Keratinocyte (primary cell): ENCODE measurements at regions not wholly inside any gene's neighbourhood (a gene's known extent, or its start where the extent isn't known, plus 50 kb on each side); places are given as distances from the start of the nearest gene placed in this dataset.

Source experiments
- DNase-seq: peaks from one replicate; pipeline ENCODE4 v3.0.0-alpha.2; 2011; ENCODE audit warnings: low read depth, missing footprints, low spot score
- FAIRE-seq: peaks from 2 replicates; lab custom pipeline; 2011; peaks lifted over from hg19 to GRCh38; lab: Jason Lieb, UNC
- H2AFZ ChIP-seq: 2 replicates; pipeline ENCODE4 v1.6.0; 2012; ENCODE audit warnings: low read length, control low read depth, inconsistent platforms; ENCODE audit not compliant: control insufficient read depth
- H3K27ac ChIP-seq: 2 replicates; pipeline ENCODE4 v1.5.1; 2011; ENCODE audit warnings: low read length; ENCODE audit not compliant: control insufficient read depth, insufficient read depth
- H3K27me3 ChIP-seq: 3 replicates; pipeline ENCODE4 v1.6.0; 2011; ENCODE audit warnings: low read length; ENCODE audit not compliant: control insufficient read depth, insufficient read depth; ENCODE audit errors: extremely low read depth
- H3K36me3 ChIP-seq, 2 experiments: 2 replicates in 1 of 2; 3 replicates in 1 of 2; pipeline ENCODE4 v1.5.1; 2011; ENCODE audit warnings: low read length in 2 of 2, mild to moderate bottlenecking in 1 of 2; ENCODE audit not compliant: control insufficient read depth in 2 of 2, insufficient read depth in 2 of 2; ENCODE audit errors: extremely low read depth in 1 of 2
- H3K4me1 ChIP-seq: 3 replicates; pipeline ENCODE4 v1.5.1; 2011; ENCODE audit warnings: low read length; ENCODE audit not compliant: control insufficient read depth, insufficient read depth; ENCODE audit errors: extremely low read depth
- H3K4me2 ChIP-seq: 3 replicates; pipeline ENCODE4 v1.6.0; 2011; ENCODE audit warnings: low read depth, low read length; ENCODE audit not compliant: control insufficient read depth, insufficient read depth; ENCODE audit errors: extremely low read depth
- H3K4me3 ChIP-seq, 3 experiments: fragments of 200-600 bp in 1 of 3; sonication (generic) in 1 of 3; 2 replicates in 2 of 3; 3 replicates in 1 of 3; pipeline ENCODE4 v1.5.1; 2011 to 2016; ENCODE audit warnings: low read length in 3 of 3, mild to moderate bottlenecking in 3 of 3, control low read depth in 2 of 3, inconsistent platforms in 1 of 3, low read depth in 1 of 3, mixed read lengths in 1 of 3, mixed run types in 1 of 3, moderate library complexity in 1 of 3; ENCODE audit not compliant: control insufficient read depth in 2 of 3, insufficient read depth in 2 of 3; ENCODE audit errors: extremely low read depth in 1 of 3
- H3K79me2 ChIP-seq: 2 replicates; pipeline ENCODE4 v1.6.0; 2012; ENCODE audit warnings: low read length; ENCODE audit not compliant: control insufficient read depth, insufficient read depth
- H3K9ac ChIP-seq: 3 replicates; pipeline ENCODE4 v1.6.0; 2011; ENCODE audit warnings: low read length; ENCODE audit not compliant: control insufficient read depth, insufficient read depth; ENCODE audit errors: extremely low read depth
- H3K9me1 ChIP-seq: 3 replicates; pipeline ENCODE4 v1.6.0; 2011; ENCODE audit warnings: low read length; ENCODE audit not compliant: control insufficient read depth, insufficient read depth; ENCODE audit errors: extremely low read depth
- H3K9me3 ChIP-seq: 2 replicates; pipeline ENCODE4 v1.5.1; 2012; ENCODE audit warnings: low read depth, low read length; ENCODE audit not compliant: control insufficient read depth
- H4K20me1 ChIP-seq: 3 replicates; pipeline ENCODE4 v1.6.0; 2011; ENCODE audit warnings: low read length; ENCODE audit not compliant: control insufficient read depth, insufficient read depth; ENCODE audit errors: extremely low read depth
- CTCF ChIP-seq, 3 experiments: IDR thresholded peaks in 1 of 3; conservative IDR thresholded peaks in 1 of 3; optimal IDR thresholded peaks in 1 of 3; 2 replicates in 2 of 3; 3 replicates in 1 of 3; pipeline versions ENCODE3 to v1.5.1; 2011; ENCODE audit warnings: low read length in 3 of 3, mild to moderate bottlenecking in 3 of 3, moderate library complexity in 2 of 3, control low read depth in 1 of 3, inconsistent platforms in 1 of 3; ENCODE audit not compliant: insufficient read depth in 2 of 3; ENCODE audit errors: extremely low read depth in 1 of 3
- EZH2 ChIP-seq: IDR thresholded peaks from one replicate; pipeline ENCODE4 v1.6.1; 2012; ENCODE audit warnings: inconsistent platforms, mild to moderate bottlenecking, low read length, moderate library complexity
- dilution Hi-C: fragments of 300-500 bp; cut with MboI; formaldehyde crosslinking; loops from one replicate; pipeline ENCODE4 v1.7.0; 2020; ENCODE audit warnings: low sequenced_read_pairs; ENCODE audit not compliant: extremely low pct_ligation_motif_present

- no peaks in the 10 kb centered on the region for H4K20me1 ChIP-seq
- no peak overlapping the region for H3K27ac ChIP-seq
- no peak overlapping the region for H3K4me3 ChIP-seq
- H3K9me3 ChIP-seq: peaks cover 2% of the 10 kb centered on the region
- H3K79me2 ChIP-seq: no peaks in the 10 kb centered on the region
- H3K9me1 ChIP-seq: peaks cover 3% of the 10 kb centered on the region
- peaks cover 67% of the 10 kb centered on the region for H3K4me1 ChIP-seq
- H3K4me2 ChIP-seq: no peak overlapping the region
- FAIRE-seq (peak; percentile 84), DNase-seq (no peak)
- no peaks in the 10 kb centered on the region for H3K36me3 ChIP-seq
- TF ChIP-seq CTCF (optimal IDR thresholded peaks at IDR 0.05 in 1 of 3, IDR thresholded peaks at IDR 0.05 in 1 of 3, conservative IDR thresholded peaks at IDR 0.05 in 1 of 3; ENCODE audit: extremely low read depth in 1 of 3, insufficient read depth in 2 of 3, low read length in 3 of 3): no peak
- dilution Hi-C loops: no loop called here
- no peak overlapping the region for H3K9ac ChIP-seq
- H2AFZ ChIP-seq: no peak overlapping the region
- no peaks in the 10 kb centered on the region for H3K27me3 ChIP-seq
Measured at GRCh38 chr2:38438883-38439612, 62.0 kb upstream of the ATL2 start.

GRCh38 chr2:38438133-38438882 lies 61.2 kb upstream of the ATL2 start:
- no peaks in the 10 kb centered on the region for H3K27me3 ChIP-seq
- H3K4me1 ChIP-seq: peaks cover 67% of the 10 kb centered on the region
- FAIRE-seq (no peak), DNase-seq (no peak)
- H3K9me1 ChIP-seq: peaks cover 2% of the 10 kb centered on the region
- no peaks in the 10 kb centered on the region for H4K20me1 ChIP-seq
- H3K79me2 ChIP-seq: no peaks in the 10 kb centered on the region
- H3K9ac ChIP-seq: no peak overlapping the region
- dilution Hi-C loops: no loop called here
- H3K36me3 ChIP-seq: no peaks in the 10 kb centered on the region
- H3K27ac ChIP-seq: no peak overlapping the region
- H3K4me3 ChIP-seq: no peak overlapping the region
- TF ChIP-seq EZH2 (no peak), CTCF (optimal IDR thresholded peaks at IDR 0.05 in 1 of 3, IDR thresholded peaks at IDR 0.05 in 1 of 3, conservative IDR thresholded peaks at IDR 0.05 in 1 of 3; ENCODE audit: extremely low read depth in 1 of 3, insufficient read depth in 2 of 3, low read length in 3 of 3) (no peak)
- peaks cover 2% of the 10 kb centered on the region for H3K9me3 ChIP-seq
- H3K4me2 ChIP-seq: no peak overlapping the region
- no peak overlapping the region for H2AFZ ChIP-seq
